Body of pancreas (tissue), 4 donors: ENCODE measurements at regions not wholly inside any gene's neighbourhood (a gene's known extent, or its start where the extent isn't known, plus 50 kb on each side); places are given as distances from the start of the nearest gene placed in this dataset.

Source experiments
- POLR2A ChIP-seq, 3 donors: fragments of 450-650 bp; IDR thresholded peaks; one replicate each; pipeline ENCODE4 v1.6.1; 2016; ENCODE audit warnings: antibody characterized with exemption in 3 of 3, mild to moderate bottlenecking in 2 of 3
- TF ChIP-seq, protein P1 (sequence below), 7 experiments: fragments of 450-650 bp in 4 of 7; fragments of 200-600 bp in 3 of 7; sonication (generic) in 3 of 7; IDR thresholded peaks; one replicate each; pipeline ENCODE4 v1.5.1; 2016 to 2019; ENCODE audit warnings: antibody characterized with exemption in 7 of 7

DNA sequence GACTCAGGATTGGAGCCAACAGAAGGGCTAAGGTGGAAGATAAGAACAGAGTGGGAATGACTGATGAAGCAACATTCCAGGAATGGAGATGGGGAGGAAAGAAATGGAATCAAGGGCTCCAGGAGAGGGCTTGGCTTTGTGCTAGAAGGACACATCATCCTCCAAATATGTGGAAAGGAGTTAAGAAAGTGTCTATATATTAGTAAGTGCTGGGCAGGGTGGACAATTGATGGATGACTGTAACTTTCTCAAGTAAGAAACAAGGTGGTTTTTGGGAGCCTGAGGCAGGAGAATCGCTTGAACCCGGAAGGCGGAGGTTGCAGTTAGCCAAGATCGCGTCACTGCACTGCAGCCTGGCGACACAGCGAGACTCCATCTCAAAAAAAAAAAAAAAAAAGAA, 71.6 kb upstream of the NFKB1 start:
- TF ChIP-seq, protein P1, sequence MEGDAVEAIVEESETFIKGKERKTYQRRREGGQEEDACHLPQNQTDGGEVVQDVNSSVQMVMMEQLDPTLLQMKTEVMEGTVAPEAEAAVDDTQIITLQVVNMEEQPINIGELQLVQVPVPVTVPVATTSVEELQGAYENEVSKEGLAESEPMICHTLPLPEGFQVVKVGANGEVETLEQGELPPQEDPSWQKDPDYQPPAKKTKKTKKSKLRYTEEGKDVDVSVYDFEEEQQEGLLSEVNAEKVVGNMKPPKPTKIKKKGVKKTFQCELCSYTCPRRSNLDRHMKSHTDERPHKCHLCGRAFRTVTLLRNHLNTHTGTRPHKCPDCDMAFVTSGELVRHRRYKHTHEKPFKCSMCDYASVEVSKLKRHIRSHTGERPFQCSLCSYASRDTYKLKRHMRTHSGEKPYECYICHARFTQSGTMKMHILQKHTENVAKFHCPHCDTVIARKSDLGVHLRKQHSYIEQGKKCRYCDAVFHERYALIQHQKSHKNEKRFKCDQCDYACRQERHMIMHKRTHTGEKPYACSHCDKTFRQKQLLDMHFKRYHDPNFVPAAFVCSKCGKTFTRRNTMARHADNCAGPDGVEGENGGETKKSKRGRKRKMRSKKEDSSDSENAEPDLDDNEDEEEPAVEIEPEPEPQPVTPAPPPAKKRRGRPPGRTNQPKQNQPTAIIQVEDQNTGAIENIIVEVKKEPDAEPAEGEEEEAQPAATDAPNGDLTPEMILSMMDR (IDR thresholded peaks at IDR 0.05): no peak
- TF ChIP-seq POLR2A (IDR thresholded peaks at IDR 0.05): no peak
